NCI-H187 treated with DMSO at 0.1 percent for 48 hours (cell line): ENCODE measurements at regions not wholly inside any gene's neighbourhood (a gene's known extent, or its start where the extent isn't known, plus 50 kb on each side); places are given as distances from the start of the nearest gene placed in this dataset.

Experiments used
- DNase-seq: peaks from one replicate; lab custom pipeline; 2025; lab: John Stamatoyannopoulos, UW

DNA sequence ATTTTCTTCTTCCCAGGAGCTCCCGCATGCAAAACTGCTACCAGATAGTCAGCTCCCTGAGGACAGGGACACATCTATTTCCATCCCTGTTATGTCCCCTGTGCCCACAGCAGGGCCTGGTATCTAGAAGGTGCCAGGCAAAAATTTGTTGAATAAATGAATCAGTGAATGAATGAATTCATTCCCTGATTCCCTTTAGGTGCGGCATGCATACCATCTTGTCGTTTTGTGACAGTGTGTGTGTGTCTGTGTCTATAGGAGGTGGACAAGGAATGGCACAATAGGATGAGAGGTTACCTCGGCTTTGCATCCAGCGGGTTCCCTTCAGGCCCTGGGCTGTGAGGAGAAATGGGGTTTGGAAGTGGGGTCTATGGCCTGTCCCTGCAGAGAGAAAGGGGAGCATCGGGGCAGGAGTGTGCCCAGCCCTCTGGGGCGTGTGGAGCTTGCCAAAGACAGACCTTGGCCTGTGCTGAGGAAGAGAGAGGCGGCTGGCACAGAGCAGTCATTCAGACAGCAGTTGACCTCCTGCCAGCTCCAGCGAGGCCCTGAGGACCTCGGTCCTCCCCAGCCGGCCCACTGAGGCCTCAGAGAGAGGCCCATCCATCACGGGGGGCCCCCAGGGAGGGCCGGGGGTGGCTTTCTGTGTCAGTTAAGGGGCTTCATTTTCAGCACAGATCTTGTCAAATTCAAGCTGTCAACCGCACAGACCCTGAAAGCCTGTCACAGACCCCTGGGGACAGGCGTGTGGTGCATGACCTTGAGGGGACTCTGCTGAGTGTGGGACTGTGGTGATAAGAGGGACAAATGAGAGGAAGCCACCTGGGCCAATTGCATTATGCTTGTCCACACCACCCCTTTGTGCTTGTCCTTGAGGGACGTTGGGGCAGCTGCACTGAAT is 125.9 kb upstream of the CXCR4 start:
- DNase-seq: no peak

DNA sequence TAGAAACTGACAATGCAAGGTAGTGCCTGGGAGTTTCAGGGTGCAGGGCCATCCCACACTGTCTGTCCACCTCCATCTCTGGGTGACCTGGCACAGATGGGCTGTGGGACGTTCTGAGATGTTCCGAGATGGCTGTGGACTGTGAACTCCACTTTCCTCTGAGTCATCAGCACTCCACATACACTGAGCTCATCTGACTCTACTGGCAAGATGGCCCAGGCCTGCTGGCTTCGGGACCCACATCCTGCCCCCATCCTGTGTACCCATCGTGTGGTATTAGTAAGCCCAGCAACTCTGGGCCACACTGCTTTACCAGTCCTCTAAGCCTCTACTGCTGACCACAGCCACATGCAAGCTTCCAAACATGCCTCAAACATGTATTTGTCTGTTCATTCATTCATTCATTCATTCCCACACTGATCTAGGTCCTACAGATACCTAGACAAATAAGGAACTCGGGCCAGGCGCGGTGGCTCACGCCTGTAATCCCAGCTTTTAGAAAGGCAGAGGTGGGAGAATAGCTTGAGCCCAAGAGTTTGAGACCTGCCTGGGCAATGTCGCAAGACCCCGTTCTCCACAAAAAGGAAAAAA is 124.8 kb upstream of the CXCR4 start:
- no peak for DNase-seq

DNA sequence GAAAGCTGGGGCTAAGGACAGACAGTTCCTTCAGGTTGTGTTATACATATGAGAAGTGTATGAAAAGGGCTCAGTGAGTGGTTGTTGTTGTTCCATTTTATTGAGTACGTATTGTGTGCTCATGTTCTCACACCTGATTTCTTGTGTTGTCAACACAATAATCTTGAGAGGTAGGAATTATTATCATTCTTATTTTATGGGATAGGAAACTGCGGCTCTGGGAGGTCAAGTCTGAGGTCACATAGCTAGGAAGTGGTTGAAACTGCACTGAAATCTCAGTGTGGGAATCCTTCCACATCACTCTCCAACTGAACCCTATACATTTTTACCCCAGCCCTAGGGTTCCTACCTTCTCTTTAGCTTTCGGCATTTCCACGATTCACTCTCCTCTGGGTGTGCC is 124.2 kb upstream of the CXCR4 start:
- no peak for DNase-seq

DNA sequence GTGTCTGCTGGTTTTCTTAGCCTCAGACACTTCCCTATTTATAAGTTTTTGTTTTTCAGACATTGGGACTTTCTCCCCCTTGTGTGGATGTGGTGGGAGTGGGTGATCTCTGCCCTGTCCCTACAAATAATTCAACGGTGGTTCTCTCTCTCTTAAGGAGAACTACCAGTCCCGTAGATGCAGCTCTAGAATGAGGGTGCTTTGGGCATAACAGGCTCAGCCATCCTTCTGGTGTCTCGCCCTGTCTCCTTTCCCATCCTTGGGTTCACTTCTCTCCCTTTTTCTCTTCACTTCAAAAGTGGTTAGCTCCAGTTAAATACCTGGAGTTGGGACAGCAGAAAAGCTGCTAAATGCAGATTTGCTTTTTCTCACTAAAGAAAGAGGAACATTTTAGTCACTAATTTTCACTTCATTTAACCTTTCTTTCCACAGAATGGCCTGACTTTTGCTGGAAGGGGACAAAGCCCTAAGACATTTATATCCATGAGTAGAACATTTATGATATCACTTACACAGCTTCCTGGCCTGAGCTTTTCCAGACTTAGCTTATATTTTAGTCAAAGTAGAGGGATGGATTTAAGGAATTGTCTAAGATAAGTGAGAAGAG is 121.2 kb upstream of the CXCR4 start:
- DNase-seq: no peak

DNA sequence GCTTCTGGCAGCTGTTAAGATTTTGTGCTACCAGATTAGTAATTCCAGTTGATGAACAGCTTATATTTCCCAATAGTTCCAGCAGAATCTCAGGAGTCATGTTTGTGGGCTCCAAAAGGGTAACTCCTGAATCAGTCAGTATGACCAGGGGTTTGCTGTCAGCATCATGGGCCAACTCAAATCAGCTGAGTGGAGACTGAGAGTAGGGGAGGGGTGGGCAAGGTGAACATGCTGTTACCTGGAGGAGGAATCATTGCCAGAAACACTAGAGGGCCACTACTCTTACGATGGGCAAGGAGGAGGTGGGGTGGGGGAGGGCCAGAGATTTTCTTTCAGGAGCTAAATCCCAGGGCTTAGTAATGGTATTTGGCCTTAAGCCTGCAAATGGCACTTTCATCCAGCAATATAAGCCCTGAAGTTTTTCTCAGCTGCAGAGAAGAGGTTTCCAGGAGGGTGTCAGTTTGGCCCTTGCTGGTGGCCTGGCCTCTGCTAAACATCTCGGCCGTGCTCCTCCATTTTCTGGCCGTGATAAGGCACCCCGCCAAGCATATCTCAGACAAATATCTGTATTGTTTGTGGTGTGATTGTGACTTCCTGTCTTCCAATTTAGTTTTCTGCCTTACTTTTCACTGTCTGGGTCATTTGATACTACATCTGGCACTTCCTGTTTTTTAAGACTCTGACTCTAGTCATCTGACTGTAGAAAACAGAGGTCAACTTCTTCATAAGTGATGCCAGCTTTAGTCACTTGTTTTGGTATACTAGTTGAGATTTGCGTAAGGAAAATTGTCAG is 120.5 kb upstream of the CXCR4 start:
- no peak for DNase-seq

DNA sequence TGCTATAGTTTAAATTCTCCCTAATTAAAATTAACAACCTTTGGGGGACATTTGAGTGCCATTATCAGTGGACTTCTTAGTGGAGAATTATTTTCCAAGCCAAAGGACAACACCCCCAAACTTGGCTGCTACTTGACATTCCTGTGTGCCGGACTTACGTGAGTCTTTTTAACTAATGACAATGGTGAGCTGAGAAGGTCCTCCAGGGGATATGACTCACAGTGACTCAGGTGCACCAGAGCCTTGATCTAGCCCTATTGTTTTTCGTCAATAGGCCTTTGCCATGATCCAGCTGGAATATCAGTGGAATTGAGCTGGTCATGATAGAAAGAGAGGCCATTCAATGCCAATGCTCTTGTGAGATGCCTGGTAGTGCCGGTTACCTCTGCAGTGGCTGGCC is 118.1 kb upstream of the CXCR4 start:
- no peak for DNase-seq

DNA sequence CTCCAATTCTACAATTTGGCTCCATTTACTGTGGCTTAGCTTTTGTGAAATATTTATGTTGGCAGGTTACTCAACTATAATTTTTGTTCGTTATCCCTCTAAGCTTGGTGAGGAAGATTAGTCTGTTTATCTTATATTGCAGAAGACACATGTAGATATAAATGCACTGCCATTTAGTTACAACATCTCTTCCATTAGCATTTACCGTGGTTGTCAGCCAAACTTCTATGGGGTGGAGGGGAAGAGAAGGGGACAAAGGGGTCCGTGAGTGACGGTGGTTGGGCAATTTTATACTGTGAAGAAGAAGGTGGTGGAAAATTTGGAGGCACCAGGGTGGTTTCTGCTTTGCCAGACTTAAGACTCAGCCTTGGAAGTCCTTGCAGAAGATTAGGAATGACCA is 117.6 kb upstream of the CXCR4 start:
- no peak for DNase-seq

DNA sequence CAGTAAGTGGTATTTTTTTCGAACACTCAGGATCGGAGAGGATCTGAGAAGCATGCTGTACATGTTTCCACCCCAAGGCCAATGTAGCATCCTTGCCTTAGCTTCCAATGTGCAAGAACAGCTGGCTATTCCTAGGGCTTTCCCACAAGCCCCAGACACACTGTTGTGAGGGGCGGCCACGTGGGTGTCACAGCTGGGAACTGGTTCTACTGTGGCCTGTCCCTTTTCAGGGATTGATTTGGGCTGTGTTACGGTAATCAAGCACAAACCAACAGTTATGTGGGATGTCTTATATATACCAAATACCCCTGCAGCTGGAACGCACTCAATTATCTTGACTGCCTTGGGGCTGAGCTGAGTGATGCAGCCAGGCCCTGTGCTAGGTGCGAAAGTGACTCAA is 116.3 kb upstream of the CXCR4 start:
- DNase-seq: no peak

DNA sequence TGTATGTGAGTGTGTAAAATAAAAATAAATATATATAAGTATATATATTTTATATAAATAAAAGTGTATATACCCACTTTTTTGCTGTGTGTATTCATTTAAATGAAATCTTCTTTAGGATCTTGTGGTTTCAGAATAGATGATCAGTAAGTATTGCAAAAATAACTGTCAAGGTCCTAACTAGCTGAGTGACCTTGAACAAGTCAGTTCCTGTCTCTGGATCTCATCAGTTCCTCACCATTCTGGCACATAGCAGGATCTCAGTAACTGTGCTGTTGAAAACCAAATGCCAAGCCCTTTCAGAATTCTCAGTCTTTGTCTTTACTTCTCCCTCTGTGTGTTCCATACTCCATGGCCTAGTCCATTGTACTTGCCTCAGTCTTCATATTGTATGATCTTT is 115.3 kb upstream of the CXCR4 start:
- no peak for DNase-seq

DNA sequence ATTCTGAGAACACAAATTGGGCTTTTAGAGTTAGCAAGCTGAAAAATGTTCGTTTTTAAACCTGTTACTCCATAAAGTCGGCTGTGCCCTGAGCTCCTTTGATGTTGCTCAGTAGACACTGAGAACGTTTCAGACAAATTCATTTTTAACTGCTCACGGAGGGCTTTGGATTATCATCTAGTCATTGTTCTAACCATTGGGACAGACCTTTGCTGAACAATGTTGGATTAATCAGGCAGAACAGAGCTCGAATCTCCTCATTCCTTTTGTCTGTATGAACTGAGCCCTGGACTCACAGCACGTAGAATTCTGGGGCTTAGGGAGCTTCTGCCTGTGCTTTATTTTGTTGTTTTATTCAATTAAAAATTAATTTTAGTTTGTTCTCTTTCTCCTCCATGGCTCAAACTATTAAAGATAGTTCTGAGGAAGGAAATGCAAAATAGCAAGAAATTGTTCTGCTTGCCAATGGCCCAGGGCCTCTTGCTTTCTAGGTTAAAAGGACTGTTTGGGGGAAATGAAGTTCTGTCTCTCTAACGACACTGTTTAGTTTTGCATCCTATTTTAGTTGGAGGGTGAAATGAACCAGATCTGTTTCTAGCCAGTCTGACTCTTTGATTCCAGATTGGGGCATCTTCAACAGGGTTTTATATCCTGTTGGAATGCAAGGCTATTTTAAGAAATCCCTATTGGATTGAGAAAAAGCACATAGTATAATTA is 114.7 kb upstream of the CXCR4 start:
- DNase-seq: no peak

DNA sequence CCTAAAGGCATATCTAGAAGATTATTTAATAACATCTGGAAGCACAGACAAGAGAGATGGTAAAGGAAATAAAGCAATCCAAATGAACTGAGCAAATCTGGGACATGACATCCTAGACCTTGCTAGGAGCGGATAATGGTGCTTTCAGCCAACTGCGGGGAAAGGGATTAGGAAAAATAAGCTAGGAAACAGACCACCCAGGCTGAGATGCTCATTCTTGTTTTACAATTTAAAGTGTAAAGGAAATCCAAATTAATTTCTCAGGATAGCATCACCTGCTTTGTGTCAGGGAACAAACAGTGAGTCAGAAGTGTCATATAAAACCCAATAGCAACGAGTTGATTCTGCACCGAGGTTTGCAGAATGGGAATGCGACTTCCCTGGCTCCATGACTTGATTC is 112.5 kb upstream of the CXCR4 start:
- no peak for DNase-seq

DNA sequence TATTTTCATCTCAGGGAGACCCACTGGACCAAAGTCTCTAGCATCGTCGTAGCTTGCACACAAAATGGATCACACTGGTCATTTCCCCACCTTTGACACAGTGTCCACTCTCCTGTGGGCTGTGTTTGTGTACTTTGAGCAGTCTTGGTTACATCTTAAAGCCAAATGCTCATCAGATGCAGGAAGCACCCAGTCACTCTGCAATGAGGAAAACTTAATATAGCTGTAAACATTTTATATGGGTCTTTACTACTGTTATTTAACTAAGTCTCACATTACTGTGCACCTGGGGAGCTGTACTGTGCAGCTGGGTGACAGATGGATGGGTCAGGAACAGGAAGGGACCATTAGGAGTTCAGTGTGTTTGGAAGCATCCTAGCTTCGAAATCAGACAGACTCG is 109.0 kb upstream of the CXCR4 start:
- no peak for DNase-seq

DNA sequence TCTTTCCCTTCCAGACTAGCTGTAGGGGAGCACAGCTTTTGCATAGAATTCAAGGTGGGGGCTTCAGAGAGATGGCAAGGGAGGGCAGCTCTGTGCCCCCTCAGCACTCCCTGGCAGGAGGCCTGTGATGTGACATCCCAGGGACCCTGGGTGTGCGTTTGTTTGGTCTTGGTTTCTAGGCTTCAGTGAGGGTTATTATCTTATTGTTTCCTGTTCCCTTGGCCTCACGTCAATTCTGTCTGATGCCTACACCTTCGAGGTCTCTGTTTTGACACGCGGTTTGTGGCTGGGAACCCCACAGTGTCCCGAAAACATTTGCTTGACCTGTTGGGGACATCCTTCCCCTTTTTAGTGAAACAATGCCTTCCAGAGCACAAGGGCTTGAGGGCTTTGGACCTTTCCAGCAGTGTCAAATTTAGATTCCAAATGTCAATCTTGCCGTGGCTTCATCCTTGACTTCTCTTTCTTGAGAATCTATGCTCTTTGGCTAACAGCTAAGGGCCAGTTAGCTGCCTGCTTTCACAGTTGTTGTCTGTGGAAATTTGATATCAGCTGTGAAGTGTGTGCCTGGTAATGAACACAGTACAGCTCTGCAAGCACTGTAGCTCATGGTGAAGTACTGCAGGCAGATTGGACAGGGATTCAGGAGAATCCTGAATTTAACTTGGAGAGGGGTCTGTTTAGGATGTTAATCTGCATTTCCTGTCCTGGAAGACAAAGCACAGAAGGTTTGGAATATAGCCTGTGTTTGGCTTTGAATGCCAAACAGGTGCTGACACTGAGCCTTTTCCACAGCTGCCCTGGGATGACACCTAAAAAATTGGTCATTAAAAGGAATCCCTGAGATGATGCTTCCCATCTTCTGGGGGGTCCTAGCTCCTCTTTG is 108.2 kb upstream of the CXCR4 start:
- DNase-seq: no peak

DNA sequence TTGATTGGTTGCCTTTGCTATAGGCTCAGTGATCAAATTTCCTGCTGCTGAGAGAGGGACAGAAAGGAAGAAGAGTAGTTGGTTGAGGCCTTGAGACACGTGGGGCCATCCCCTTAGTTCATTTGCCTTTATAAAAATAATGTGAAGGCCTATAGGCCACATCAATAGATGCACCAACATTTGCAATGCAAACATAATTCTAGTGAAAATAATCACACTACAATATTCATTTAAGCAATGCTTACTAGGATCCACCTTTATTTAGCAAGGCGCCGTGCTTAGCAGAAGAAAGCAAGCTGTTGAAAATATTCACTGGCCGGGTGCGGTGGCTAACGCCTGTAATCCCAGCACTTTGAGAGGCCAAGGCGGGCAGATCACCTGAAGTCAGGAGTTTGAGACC is 105.3 kb upstream of the CXCR4 start:
- DNase-seq: no peak

DNA sequence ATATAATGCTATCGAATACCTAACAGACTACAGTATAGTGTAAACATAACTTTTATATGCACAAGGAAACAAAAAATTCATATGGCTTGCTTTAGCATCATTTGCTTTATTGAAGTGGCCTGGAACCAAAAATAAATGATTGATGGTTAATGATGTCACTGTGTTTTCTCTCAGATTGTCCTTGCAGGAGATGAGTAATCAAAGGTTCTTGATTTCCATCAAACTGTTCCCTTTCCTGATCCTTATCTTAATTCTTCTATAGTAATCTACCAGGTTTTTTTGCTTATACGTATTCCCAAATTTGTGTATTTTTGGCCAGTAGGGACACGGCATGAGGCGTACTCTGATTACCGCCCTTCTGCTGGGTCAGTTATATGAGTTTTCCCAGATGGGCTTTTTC is 104.9 kb upstream of the CXCR4 start:
- DNase-seq: no peak

DNA sequence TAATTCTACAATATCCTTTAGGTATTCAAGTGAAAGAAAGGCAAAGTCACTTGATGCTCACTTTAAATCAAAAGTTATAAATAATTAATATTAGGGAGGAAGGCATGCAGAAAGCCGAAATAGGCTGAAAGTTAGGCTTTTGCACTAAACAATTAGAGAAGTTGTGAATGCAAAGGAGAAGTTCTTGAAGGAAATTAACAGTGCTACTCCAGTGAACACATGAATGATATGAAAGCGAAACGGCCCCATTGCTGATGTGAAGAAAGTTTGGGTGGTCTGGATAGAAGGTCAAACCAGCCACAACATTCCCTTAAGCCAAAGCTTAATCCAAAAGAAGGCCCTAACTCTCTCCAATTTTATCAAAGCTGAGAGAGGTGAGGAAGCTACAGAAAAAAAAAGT is 103.1 kb upstream of the CXCR4 start:
- DNase-seq: no peak

DNA sequence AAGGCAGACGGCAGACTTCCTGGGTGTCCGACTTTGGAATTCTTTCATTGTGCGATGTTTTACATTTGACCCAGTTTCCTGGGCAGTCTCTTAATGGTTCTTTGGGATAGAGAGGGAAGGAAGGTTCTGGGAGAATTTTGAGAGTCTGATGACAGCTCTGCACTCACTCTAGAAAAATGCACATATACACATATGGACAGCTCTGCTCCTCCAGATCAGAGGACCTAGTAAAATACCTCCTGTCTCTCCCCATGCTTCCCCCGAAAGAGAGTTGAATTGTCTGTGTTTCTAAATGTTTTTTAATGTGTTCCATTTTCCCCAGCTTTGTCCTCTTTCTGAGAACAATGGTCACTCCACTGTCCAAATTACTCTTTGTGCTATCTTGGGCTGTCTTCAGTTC is 102.0 kb upstream of the CXCR4 start:
- DNase-seq: no peak

DNA sequence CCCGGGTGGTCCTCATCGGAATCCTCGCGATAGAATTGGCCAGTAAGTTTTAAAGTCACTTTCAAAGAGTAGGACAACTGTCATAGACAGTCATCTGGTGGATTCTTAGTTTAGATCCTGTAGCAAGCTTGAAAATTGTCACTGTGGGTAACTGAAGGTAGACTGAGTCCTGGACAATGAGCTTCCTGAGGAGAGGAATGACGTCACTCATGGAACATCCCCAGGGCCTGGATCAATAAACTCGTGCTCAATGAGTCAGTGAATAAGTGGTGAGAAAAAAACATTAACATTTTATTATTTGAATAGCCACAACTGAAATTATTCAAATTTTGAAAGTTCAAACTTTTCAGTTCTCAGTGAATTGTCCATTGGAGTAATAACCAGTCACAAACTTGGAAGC is 101.4 kb upstream of the CXCR4 start:
- no peak for DNase-seq

DNA sequence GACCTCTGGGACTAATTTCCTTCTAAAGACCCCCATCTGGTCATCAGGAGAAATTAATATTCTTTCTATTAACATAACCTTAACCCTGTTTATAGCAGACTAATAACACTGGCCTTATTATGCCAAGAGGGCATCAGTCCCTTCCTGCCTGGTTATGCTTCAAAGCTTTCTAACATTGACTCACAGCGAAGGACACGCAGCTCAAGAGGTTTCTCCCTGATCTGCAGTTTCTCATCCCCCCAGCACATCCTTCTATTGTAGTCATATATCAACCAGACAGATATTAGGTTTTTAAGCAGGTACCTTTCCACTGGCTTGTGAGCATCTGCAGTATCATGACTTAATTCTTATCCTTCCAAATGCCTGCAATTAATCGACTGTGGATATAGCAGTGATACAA is 100.0 kb upstream of the CXCR4 start:
- no peak for DNase-seq

DNA sequence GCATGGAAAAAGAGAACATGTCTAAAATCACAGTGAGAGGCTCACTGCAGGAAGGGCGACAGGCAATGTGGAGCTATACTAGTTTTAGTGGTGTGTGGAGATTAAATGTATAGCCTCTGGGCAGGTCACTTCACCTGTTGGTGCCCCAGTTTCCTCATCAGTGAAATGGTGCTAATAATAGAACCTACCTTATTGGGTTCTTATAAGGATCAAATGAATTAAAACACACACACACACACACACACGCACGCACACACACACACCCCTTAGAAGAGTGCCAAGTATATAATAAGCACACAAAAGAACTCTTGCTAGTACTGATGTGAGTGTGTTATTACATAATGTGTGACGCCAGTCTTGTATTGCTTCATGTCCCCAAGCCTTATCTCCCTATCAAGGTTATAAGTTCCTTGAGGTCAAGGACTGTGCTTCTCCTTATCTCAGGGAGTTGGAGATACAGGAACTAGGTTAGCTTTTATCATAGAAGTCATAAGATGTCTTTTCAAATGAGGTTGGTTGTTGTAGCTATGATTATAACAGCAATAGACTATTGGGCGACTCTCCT is 98.0 kb upstream of the CXCR4 start:
- DNase-seq: no peak

DNA sequence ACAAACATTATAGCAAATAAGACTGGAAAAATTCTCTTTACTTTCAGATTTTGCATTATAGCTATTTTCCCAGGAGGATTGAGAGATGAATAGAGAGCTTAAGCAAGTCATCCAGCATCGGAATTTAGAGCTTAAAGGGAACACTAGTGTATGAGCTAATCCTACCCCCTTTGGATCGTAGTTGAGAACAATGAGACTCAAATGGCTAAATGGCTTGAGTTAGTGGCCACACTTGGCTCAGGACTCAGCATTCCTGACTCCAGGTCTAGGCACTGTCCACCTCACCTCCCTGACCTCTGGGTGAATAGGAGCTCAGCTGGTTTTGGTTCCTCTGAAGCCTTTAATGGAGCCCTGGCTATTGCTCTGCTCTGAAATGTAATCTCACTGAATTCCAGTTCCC is 97.5 kb upstream of the CXCR4 start:
- DNase-seq: no peak
